ENCODE measurements at regions not wholly inside any gene's neighbourhood (a gene's known extent, or its start where the extent isn't known, plus 50 kb on each side); places are given as distances from the start of the nearest gene placed in this dataset.
"Not testable (repeated sequence)": the region's sequence is repeated elsewhere in the genome, so short reads cannot be mapped to it uniquely, and the experiment has no call there.

DNA sequence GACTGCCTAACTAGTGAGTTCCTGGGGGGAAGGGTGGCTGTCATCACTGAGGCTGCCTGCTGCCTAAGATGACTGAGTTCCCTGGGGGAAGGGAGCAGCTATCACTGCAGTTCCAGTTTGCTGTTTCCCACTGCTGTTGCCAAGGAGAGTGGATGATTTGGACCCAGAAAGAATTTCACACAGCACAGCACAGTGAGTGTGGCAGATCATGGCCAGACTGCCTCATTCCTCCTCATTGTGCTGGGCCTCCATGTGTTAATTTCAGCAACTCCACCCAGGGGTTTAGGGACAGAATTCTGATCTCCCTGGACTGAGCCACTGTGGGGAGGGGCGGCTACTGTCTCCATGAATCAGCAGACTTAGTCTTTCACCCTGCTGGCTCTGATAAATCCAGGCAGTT is 125.0 kb downstream of the TEX13C start:
- TF ChIP-seq CTCF (IDR thresholded peaks at IDR 0.05; ENCODE audit: low read depth, low read length, poor library complexity, severe bottlenecking) (no peak), EZH2phosphoT487 (IDR thresholded peaks at IDR 0.05; ENCODE audit: borderline replicate concordance, low read length) (no peak)
- no peak overlapping the region for H3K27ac ChIP-seq (ENCODE audit: low read depth, low read length)

GRCh38 chrX:125475482-125475881 is 155.8 kb downstream of the TEX13C start:
- Histone ChIP-seq H4K20me1 (ENCODE audit: control insufficient read depth, insufficient read depth, low read depth, low read length) (no peaks in the 10 kb centered on the region), H3K9me3 (ENCODE audit: control insufficient read depth, insufficient read depth, low read length) (no peaks in the 10 kb centered on the region), H3K4me2 (ENCODE audit: low read length) (no peak overlapping the region), H3K27ac (ENCODE audit: low read depth, low read length) (no peak overlapping the region), H3K36me3 (ENCODE audit: control insufficient read depth, low read length) (no peaks in the 10 kb centered on the region), H3K27me3 (ENCODE audit: control insufficient read depth, low read length) (no peaks in the 10 kb centered on the region), H3K9me2 (replicated peaks; ENCODE audit: control insufficient read depth, low read length) (no peaks in the 10 kb centered on the region), H3F3A (ENCODE audit: control insufficient read depth, insufficient read depth) (no peaks in the 10 kb centered on the region), H3K4me1 (ENCODE audit: control insufficient read depth, low read length) (no peaks in the 10 kb centered on the region), H3K4me3 (ENCODE audit: low read length) (no peak overlapping the region), H3K79me2 (ENCODE audit: control insufficient read depth, low read length) (no peaks in the 10 kb centered on the region)
- no peak for TF ChIP-seq CTCF (IDR thresholded peaks at IDR 0.05; ENCODE audit: low read depth, low read length, poor library complexity, severe bottlenecking)
- TF ChIP-seq EZH2phosphoT487 (IDR thresholded peaks at IDR 0.05; ENCODE audit: borderline replicate concordance, low read length), result no peak

More for the DNA sequence above, 125.0 kb downstream of the TEX13C start:
- Histone ChIP-seq H3F3A (ENCODE audit: control insufficient read depth, insufficient read depth) (no peaks in the 10 kb centered on the region), H3K36me3 (ENCODE audit: control insufficient read depth, low read length) (no peaks in the 10 kb centered on the region), H3K4me3 (ENCODE audit: low read length) (no peak overlapping the region), H4K20me1 (ENCODE audit: control insufficient read depth, insufficient read depth, low read depth, low read length) (no peaks in the 10 kb centered on the region), H3K4me1 (ENCODE audit: control insufficient read depth, low read length) (no peaks in the 10 kb centered on the region), H3K9me2 (replicated peaks; ENCODE audit: control insufficient read depth, low read length) (no peaks in the 10 kb centered on the region), H3K9me3 (ENCODE audit: control insufficient read depth, insufficient read depth, low read length) (no peaks in the 10 kb centered on the region), H3K27me3 (ENCODE audit: control insufficient read depth, low read length) (no peaks in the 10 kb centered on the region), H3K79me2 (ENCODE audit: control insufficient read depth, low read length) (no peaks in the 10 kb centered on the region), H3K4me2 (ENCODE audit: low read length) (no peak overlapping the region)

DNA sequence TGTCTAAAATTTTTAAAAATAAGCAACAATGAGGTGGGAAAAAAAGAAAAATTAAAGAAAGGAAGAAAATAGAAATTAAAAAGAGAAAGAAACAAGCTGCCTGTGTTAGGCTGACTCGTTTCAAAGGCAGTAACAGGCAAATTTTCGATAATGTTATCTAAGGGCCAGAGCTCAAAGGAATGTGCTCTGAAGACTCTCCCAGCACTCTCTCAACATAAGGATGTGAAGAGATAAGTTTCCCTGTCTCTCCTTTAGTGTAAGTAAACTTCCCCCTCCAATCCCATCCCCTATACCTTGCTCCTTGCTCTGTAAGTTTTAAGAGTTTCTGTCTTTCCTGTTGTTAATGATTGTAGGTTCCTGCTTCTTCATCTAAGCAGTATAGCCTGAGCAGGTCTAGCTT is 172.8 kb downstream of the TEX13C start:
- H3K27me3 ChIP-seq (ENCODE audit: control insufficient read depth, low read length), result no peaks in the 10 kb centered on the region
- H3K9me3 ChIP-seq (ENCODE audit: control insufficient read depth, insufficient read depth, low read length), result no peaks in the 10 kb centered on the region
- no peak for TF ChIP-seq EZH2phosphoT487 (IDR thresholded peaks at IDR 0.05; ENCODE audit: borderline replicate concordance, low read length)
- no peak for TF ChIP-seq CTCF (IDR thresholded peaks at IDR 0.05; ENCODE audit: low read depth, low read length, poor library complexity, severe bottlenecking)
- H3F3A ChIP-seq (ENCODE audit: control insufficient read depth, insufficient read depth), result no peaks in the 10 kb centered on the region
- no peaks in the 10 kb centered on the region for H3K36me3 ChIP-seq (ENCODE audit: control insufficient read depth, low read length)
- no peak overlapping the region for H3K4me2 ChIP-seq (ENCODE audit: low read length)
- H3K9me2 ChIP-seq (replicated peaks; ENCODE audit: control insufficient read depth, low read length), result no peaks in the 10 kb centered on the region
- H3K4me3 ChIP-seq (ENCODE audit: low read length), result no peak overlapping the region
- no peaks in the 10 kb centered on the region for H4K20me1 ChIP-seq (ENCODE audit: control insufficient read depth, insufficient read depth, low read depth, low read length)
- no peaks in the 10 kb centered on the region for H3K79me2 ChIP-seq (ENCODE audit: control insufficient read depth, low read length)
- no peak overlapping the region for H3K27ac ChIP-seq (ENCODE audit: low read depth, low read length)
- no peaks in the 10 kb centered on the region for H3K4me1 ChIP-seq (ENCODE audit: control insufficient read depth, low read length)

DNA sequence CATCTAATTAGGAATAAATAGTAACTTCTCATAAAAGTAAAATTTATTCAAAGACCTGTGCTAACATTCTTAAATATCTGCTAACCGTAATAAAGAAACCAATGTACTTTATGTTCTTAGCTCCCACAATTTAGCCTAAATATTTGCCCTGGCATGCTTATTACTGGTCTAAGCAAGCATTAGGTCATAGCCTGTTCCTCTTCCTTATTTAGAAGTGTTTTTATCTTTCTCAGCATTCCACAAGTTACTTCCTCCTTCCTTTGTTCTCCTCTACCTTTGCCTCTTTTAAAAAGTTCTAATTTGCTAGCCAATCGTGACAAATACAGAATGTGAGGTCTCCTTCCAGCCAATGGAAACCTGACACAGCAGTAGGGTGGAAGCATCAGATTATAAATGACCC is 173.3 kb downstream of the TEX13C start:
- not testable (repeated sequence) for H3K4me3 ChIP-seq (ENCODE audit: low read length); H3K9me2 ChIP-seq (replicated peaks; ENCODE audit: control insufficient read depth, low read length); H4K20me1 ChIP-seq (ENCODE audit: control insufficient read depth, insufficient read depth, low read depth, low read length); H3K36me3 ChIP-seq (ENCODE audit: control insufficient read depth, low read length); H3K27ac ChIP-seq (ENCODE audit: low read depth, low read length); H3K4me1 ChIP-seq (ENCODE audit: control insufficient read depth, low read length); H3F3A ChIP-seq (ENCODE audit: control insufficient read depth, insufficient read depth); H3K9me3 ChIP-seq (ENCODE audit: control insufficient read depth, insufficient read depth, low read length); H3K27me3 ChIP-seq (ENCODE audit: control insufficient read depth, low read length); H3K79me2 ChIP-seq (ENCODE audit: control insufficient read depth, low read length); H3K4me2 ChIP-seq (ENCODE audit: low read length)
